ENCODE measurements at regions not wholly inside any gene's neighbourhood (a gene's known extent, or its start where the extent isn't known, plus 50 kb on each side); places are given as distances from the start of the nearest gene placed in this dataset.
A peak's percentile ranks its signal among the peaks of the same experiment; 100 is the strongest.

DNA sequence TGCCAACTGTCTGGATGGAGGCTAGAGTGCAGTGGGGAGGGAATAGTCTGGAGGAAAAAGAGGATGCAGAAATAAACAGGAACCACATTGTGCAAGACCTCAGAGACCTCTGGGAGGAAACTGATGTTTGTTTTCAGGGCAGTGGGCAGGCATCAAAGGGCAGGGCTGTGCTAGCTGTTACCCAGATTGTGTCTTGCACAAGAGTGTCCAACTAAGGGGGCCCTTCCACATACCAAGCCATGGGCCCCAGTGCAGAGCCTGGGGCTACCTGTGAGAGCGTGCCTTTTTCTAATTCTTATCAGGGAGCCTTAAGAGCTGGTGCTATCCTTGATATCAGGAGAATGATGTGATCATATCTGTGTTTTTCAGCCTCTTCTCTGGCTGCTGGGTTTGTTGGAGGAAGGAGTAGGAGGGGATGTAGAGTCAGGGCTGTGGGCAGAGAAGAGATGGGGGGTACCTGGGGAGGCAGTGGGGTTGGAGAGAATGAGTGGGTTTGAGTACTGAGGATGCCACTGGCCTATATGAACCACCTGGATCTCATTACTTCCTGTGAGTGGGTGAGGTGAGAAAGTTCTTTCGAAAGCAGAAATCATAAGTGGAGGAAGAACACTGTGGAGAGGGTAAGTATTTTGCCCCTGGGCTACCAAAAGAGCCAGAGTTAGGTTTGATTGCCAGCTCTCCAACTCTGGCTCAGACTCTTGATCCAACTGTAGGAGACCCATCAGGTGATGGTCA is 259.2 kb upstream of the CRY1 start:
- no peaks in the 10 kb centered on the region for H3K36me3 ChIP-seq (ENCODE audit: insufficient read depth in 1 of 2, low read depth in 1 of 2)
- ATAC-seq (peak in 1 of 4 donors; percentile 21), DNase-seq (no peak)
- H3K27ac ChIP-seq: no peak overlapping the region
- H3K4me3 ChIP-seq: no peak overlapping the region
- TF ChIP-seq, protein P1, sequence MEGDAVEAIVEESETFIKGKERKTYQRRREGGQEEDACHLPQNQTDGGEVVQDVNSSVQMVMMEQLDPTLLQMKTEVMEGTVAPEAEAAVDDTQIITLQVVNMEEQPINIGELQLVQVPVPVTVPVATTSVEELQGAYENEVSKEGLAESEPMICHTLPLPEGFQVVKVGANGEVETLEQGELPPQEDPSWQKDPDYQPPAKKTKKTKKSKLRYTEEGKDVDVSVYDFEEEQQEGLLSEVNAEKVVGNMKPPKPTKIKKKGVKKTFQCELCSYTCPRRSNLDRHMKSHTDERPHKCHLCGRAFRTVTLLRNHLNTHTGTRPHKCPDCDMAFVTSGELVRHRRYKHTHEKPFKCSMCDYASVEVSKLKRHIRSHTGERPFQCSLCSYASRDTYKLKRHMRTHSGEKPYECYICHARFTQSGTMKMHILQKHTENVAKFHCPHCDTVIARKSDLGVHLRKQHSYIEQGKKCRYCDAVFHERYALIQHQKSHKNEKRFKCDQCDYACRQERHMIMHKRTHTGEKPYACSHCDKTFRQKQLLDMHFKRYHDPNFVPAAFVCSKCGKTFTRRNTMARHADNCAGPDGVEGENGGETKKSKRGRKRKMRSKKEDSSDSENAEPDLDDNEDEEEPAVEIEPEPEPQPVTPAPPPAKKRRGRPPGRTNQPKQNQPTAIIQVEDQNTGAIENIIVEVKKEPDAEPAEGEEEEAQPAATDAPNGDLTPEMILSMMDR (IDR thresholded peaks at IDR 0.05): no peak
- intact Hi-C loops (cut with DNase I): no loop called here
- H3K9me3 ChIP-seq: no peaks in the 10 kb centered on the region
- H3K4me1 ChIP-seq: no peaks in the 10 kb centered on the region
- 73 to 84% (median 77%) methylated on average over 2 of the region's 2 CpGs for WGBS, 3 donors
- no peaks in the 10 kb centered on the region for H3K27me3 ChIP-seq (ENCODE audit: insufficient read depth in 3 of 3, low read length in 2 of 3)

DNA sequence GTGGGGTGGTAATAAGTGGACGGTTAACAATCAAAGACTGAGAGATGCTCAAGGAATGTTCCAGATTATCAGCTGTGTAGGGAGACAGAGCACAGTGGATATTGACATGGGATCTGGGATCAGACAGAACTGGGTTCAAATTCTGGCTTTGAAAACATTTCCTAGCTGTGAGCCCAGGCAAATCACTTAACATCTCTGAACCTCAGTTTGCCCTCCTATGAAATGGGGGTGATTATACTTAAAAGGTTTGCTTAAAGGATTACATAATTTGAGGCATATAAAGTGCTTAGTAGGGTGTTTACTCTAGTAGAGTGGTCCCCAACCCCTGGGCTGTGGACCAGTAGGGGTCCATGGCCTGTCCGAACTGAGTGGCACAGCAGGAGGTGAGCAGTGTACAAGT is 260.0 kb upstream of the CRY1 start:
- no peak overlapping the region for H3K4me3 ChIP-seq
- intact Hi-C loops (cut with DNase I): no loop called here
- 88 to 94% (median 92%) methylated on average over 2 of the region's 2 CpGs for WGBS, 3 donors
- H3K9me3 ChIP-seq: no peaks in the 10 kb centered on the region
- H3K27me3 ChIP-seq (ENCODE audit: insufficient read depth in 3 of 3, low read length in 2 of 3): no peaks in the 10 kb centered on the region
- H3K27ac ChIP-seq: no peak overlapping the region
- no peaks in the 10 kb centered on the region for H3K36me3 ChIP-seq (ENCODE audit: insufficient read depth in 1 of 2, low read depth in 1 of 2)
- DNase-seq (no peak), ATAC-seq (no peak)
- TF ChIP-seq, protein P1 (IDR thresholded peaks at IDR 0.05): no peak
- no peaks in the 10 kb centered on the region for H3K4me1 ChIP-seq

- Histone ChIP-seq H3K27ac (no peak overlapping the region), H3K27me3 (ENCODE audit: insufficient read depth in 3 of 3, low read length in 2 of 3) (no peaks in the 10 kb centered on the region), H3K9me3 (no peaks in the 10 kb centered on the region), H3K4me1 (no peaks in the 10 kb centered on the region), H3K36me3 (ENCODE audit: insufficient read depth in 1 of 2, low read depth in 1 of 2) (no peaks in the 10 kb centered on the region), H3K4me3 (no peak overlapping the region)
- DNase-seq (no peak), ATAC-seq (no peak)
- TF ChIP-seq, protein P1 (IDR thresholded peaks at IDR 0.05): no peak
- intact Hi-C loops (cut with DNase I): no loop called here
- WGBS, 3 donors: 46 to 47% (median 47%) methylated on average over 10 of the region's 10 CpGs
These were observed 261.7 kb upstream of the CRY1 start for GRCh38 chr12:107355004-107355565.

DNA sequence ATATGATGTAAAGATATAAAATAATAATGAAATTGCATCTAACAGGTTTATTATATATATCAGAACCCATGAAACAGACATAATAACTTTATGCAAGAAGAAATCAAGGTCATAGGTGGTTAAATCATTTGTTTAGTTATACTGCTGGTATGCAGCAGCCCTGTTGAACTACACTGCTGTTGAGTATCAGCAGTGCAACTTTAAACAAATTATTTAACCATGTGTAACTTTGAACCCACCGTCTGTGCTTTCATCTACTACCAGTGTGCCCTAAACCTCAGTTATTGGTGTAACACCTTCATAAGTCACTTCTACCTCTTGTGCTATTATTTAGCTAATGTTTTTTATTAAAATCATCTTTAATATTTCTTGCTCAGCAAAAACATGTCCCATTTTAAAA is 262.3 kb upstream of the CRY1 start:
- no peak overlapping the region for H3K27ac ChIP-seq
- H3K4me1 ChIP-seq: no peaks in the 10 kb centered on the region
- no peaks in the 10 kb centered on the region for H3K27me3 ChIP-seq (ENCODE audit: insufficient read depth in 3 of 3, low read length in 2 of 3)
- 35 to 44% (median 42%) methylated on average over 1 of the region's 1 CpG for WGBS, 3 donors
- H3K36me3 ChIP-seq (ENCODE audit: insufficient read depth in 1 of 2, low read depth in 1 of 2): no peaks in the 10 kb centered on the region
- ATAC-seq (no peak), DNase-seq (no peak)
- intact Hi-C loops (cut with DNase I): no loop called here
- H3K4me3 ChIP-seq: no peak overlapping the region
- no peaks in the 10 kb centered on the region for H3K9me3 ChIP-seq
- TF ChIP-seq, protein P1 (IDR thresholded peaks at IDR 0.05): no peak
